C4-2B (cell line): ENCODE measurements at regions not wholly inside any gene's neighbourhood (a gene's known extent, or its start where the extent isn't known, plus 50 kb on each side); places are given as distances from the start of the nearest gene placed in this dataset.

Source experiments
- CTCF ChIP-seq: fragments of 450-650 bp; conservative IDR thresholded peaks from 2 replicates; pipeline ENCODE4 v1.5.1; 2017; ENCODE audit warnings: mild to moderate bottlenecking
- ZFX ChIP-seq: fragments of 450-650 bp; IDR thresholded peaks from 2 replicates; pipeline ENCODE4 v1.6.1; 2017

DNA sequence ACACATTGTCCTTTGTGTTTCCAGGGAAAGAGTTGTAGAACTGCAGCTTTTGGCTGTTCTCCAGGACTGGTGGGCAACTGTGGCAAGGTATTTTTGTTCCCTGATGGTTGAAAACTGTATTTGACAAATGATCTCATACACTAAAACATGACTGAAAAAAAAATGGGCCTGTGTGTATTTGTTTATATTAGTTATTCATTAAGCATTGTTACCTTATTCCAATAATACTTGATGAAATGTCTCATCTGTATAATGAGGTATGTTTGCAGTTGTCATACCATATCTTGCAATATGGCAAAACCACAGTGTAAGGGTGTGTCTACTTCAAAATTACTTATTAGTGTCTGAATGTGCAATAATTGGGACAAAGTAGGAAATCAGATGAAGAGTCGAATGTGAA is 479.4 kb upstream of the NOVA1 start:
- TF ChIP-seq CTCF (no peak), ZFX (no peak)
